ENCODE measurements at regions not wholly inside any gene's neighbourhood (a gene's known extent, or its start where the extent isn't known, plus 50 kb on each side); places are given as distances from the start of the nearest gene placed in this dataset.

- ChIA-PET POLR2A (no interaction called here), CTCF (interaction anchor here (1.9 kb wide), 1 partner anchor 10 kb away, joined by 4 read pairs; no protein-coding TSS in a partner anchor)
- TF ChIP-seq CTCF (IDR thresholded peaks at IDR 0.05; ENCODE audit: control extremely low read depth, extremely low read depth, low read depth, missing control alignments) = no peak
- DNase-seq (ENCODE audit: extremely low spot score) = no peak
Observed at GRCh38 chr5:85077581-85077980, 692.9 kb upstream of the EDIL3 start.

GRCh38 chr5:85096421-85096820 is 711.7 kb upstream of the EDIL3 start:
- no peak for TF ChIP-seq CTCF (IDR thresholded peaks at IDR 0.05; ENCODE audit: control extremely low read depth, extremely low read depth, low read depth, missing control alignments)
- ChIA-PET POLR2A (no interaction called here), CTCF (interaction anchor here (0.9 to 1.9 kb wide), 3 partner anchors 9 to 50 kb away, joined by 3 to 9 read pairs (median 3); no protein-coding TSS in a partner anchor)
- DNase-seq (ENCODE audit: extremely low spot score) = no peak

- POLR2A ChIA-PET = no interaction called here
- no peak for DNase-seq (ENCODE audit: extremely low spot score)
- no peak for TF ChIP-seq CTCF (IDR thresholded peaks at IDR 0.05; ENCODE audit: control extremely low read depth, extremely low read depth, low read depth, missing control alignments)
- CTCF ChIA-PET = no interaction called here
Observed at GRCh38 chr5:85108471-85108870, 723.8 kb upstream of the EDIL3 start.

GRCh38 chr5:85109616-85110015 is 724.9 kb upstream of the EDIL3 start:
- no peak for DNase-seq (ENCODE audit: extremely low spot score)
- ChIA-PET POLR2A (no interaction called here), CTCF (no interaction called here)
- TF ChIP-seq CTCF (IDR thresholded peaks at IDR 0.05; ENCODE audit: control extremely low read depth, extremely low read depth, low read depth, missing control alignments) = no peak

- ChIA-PET POLR2A (no interaction called here), CTCF (interaction anchor here (1.0 to 1.5 kb wide), 2 partner anchors 15 to 27 kb away, joined by 3 read pairs; no protein-coding TSS in a partner anchor)
- no peak for DNase-seq (ENCODE audit: extremely low spot score)
- TF ChIP-seq CTCF (IDR thresholded peaks at IDR 0.05; ENCODE audit: control extremely low read depth, extremely low read depth, low read depth, missing control alignments) = no peak
Observed at GRCh38 chr5:85132269-85132668, 747.6 kb upstream of the EDIL3 start.

GRCh38 chr5:85140471-85140870 is 755.8 kb upstream of the EDIL3 start:
- no peak for TF ChIP-seq CTCF (IDR thresholded peaks at IDR 0.05; ENCODE audit: control extremely low read depth, extremely low read depth, low read depth, missing control alignments)
- no peak for DNase-seq (ENCODE audit: extremely low spot score)
- POLR2A ChIA-PET = no interaction called here
- CTCF ChIA-PET = no interaction called here

- DNase-seq (ENCODE audit: extremely low spot score) = no peak
- POLR2A ChIA-PET = no interaction called here
- CTCF ChIA-PET = no interaction called here
- TF ChIP-seq CTCF (IDR thresholded peaks at IDR 0.05; ENCODE audit: control extremely low read depth, extremely low read depth, low read depth, missing control alignments) = no peak
Observed at GRCh38 chr5:85143138-85143537, 758.5 kb upstream of the EDIL3 start.

Data from GM10248 (cell line).